ENCODE measurements at regions not wholly inside any gene's neighbourhood (a gene's known extent, or its start where the extent isn't known, plus 50 kb on each side); places are given as distances from the start of the nearest gene placed in this dataset.

DNA sequence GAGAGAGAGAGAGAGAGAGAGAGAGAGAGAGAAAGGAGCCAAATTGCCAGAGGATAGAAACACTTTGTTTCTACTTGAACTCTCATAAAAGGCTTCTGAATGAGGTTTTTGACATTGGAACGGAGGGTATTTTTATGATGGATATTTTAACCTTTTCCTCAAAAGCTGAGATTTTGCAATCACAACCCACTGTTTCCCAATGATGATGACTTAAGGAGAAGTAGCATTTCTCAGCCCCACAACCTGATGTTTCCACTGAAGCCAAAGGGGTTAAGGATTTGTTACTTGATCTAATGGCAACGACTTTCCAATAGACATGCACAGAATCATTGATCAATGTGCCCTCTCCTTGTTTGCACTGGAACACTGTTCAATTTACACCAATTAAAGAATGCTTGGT lies 67.1 kb upstream of the POU3F3 start:
- DNase-seq: no peak

DNA sequence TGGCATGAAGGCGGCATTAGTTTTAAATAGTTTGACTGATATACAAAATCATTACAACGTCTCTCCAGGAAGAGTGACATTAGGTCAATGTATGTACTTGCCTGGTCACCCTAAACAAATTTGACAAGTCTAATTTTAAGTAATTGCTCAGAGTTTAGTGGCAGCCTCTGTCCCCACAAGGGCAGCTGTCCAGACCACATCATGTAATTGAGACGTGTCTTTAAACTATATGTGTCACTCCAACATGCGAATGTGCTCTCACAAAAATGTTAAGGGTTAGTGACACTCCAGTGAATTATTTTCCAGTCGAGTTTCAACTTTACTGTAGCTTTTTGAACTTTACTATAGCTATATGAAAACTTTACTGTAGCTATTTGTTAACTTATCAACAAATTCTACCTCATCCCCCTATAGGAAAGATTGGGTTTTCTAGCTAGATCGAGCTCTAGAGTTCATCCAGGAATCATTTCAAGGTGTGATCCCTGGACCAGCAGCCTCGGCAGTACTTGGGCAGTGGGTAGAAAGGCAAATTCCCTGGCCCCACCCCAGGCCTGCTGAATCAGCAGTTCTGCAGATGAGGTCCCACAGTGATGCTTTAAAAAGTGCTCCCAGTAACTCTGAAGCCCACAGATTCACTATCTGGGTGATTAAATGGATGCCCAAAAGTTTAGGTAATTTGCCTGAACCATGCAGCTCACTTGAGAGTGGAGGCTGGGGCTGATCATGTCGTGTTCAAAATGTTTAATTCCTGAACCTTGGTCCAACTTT lies 66.4 kb upstream of the POU3F3 start:
- DNase-seq: no peak

DNA sequence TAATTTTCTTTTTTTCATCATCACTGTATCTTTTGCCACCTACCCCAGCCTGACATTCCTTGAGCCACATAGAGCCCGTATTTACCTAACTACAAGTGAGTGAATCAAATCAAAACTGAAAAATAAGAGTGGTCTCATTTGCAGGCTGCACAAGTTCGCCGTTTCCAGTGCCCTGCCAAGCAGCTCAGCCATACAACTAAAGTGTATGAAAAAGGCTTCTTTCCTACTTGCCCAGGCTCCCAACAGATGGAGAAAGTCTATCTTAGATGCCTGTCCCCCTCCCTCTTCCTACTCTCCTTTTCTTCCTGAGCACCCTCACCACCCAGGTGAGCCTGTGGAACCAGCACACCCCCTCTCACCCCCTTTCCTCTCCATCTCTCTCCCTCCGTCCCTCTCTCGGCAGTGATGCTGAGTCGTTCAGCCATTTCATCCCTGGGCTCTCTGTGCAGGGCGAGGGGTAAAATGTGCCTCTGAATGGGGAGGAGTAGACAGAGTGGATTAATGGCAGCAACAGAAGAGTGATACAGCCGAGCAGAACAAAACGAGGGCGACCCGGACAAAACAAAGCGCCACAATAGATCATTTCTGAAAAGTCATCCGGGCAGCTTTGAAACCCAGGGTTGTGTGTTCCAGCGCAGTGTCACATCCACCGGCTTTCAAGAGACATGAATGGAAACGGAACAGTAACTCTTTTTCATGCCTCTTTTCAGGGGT lies 65.0 kb upstream of the POU3F3 start:
- no peak for DNase-seq

DNA sequence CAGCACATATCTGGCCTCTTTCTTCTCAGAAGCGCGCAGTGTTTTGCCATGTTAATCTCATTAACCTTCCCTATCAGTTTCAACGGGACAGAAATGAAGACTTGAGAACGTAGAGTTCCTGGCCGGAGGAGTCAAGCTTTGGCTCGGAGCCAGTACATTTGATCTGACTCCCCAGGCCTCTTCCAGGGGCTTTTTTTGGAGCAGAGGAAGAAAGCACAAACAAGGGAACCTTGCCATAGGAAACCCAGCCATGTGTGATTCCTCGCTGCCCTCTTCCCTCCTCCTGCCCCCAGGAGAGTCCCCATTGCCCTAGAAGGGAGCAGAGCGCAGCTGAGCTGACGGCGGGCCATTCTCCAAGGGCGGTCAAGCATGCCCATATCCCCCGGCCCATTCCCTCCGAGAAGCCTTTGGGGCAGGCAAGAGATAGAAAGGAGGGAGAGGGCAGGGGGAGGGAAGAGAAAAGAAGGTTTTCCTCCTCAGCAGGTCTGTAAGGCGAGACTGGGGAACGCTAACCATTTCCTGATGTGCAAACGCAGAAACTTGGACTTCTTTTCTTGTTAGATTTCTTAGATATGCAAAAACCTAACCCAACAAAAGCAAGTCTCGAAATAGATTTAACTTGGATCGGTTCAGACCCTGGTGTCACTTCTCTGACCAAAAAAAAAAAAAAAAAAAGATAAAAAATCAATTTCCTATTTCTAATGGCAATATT lies 63.7 kb upstream of the POU3F3 start:
- no peak for DNase-seq

DNA sequence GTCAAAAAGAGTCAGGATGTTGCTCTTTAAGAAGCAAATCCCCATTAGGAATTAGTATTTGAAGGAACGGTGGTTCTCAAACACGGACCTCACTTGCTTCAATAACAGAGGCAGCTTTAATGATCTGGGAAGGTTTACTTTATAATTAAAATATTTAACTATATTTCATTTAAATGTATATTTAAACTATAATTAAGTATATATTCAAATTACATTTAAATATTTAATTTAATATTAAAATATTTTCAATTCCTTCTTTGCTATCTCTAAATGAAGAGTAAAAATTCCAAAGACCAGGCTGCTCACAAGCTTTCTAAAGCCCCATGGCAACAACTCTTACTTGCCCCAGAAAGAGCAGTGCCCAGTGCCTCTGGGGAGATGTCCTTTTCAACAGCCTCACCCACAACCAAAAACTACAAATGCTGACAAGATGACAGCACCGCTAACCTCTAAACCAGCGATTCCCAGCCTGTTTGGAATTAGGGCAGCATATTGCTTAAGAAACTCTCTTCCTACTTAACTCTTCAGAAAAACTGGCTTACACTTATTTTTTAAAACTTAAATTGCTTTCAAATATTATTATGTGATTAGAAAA lies 62.9 kb upstream of the POU3F3 start:
- DNase-seq: no peak

DNA sequence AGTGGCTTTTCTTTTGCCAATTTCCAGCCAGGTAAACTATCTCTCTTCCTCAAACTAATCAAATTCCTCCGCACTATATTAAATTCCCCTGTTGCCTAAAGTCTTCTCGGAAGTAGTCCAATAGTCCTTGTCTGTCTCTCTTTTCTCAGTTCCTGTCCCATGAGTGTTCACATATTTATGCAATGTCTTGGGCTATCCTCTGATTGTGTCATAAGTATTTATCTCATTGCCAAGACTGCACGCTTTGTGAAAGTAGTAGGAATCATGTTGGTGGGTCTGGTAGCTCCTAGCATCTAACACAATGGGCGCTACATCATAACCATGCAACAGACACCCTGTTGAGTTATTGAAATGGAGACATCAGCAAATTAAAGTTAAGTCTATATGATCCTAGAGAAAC lies 59.9 kb upstream of the POU3F3 start:
- no peak for DNase-seq

DNA sequence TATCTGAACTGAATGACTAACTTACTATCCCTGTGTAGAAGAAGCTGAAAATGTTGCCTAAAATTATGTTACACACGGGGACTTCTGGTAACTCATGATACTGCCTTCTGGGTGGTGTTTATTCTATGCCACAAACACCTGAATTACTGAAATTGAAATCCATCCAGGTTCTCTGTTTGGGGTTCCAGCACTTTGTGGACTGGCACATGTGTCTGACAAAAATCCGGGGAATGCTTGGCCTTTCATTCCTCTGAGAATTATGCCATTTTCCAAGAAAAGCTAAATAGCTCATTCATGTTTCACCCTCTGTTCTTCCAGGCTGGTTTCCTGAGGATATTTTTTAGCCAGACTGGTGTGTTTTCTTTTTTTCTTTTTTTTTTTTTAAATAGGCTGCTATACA lies 59.5 kb upstream of the POU3F3 start:
- no peak for DNase-seq
